Neuron (in vitro differentiated cells): ENCODE measurements at regions not wholly inside any gene's neighbourhood (a gene's known extent, or its start where the extent isn't known, plus 50 kb on each side); places are given as distances from the start of the nearest gene placed in this dataset.
"Not testable (repeated sequence)": the region's sequence is repeated elsewhere in the genome, so short reads cannot be mapped to it uniquely, and the experiment has no call there.

Experiments
- H2AFZ ChIP-seq: one replicate; pipeline ENCODE4 v1.6.1; 2013; ENCODE audit warnings: low read depth, mild to moderate bottlenecking, inconsistent platforms, low read length, moderate library complexity
- H3K27me3 ChIP-seq: one replicate; pipeline ENCODE4 v1.6.1; 2013; ENCODE audit warnings: low read length; ENCODE audit not compliant: insufficient read depth
- H3K36me3 ChIP-seq: one replicate; pipeline ENCODE4 v1.6.1; 2013; ENCODE audit warnings: low read length; ENCODE audit not compliant: insufficient read depth
- H3K4me1 ChIP-seq: one replicate; pipeline ENCODE4 v1.6.1; 2013; ENCODE audit warnings: low read length; ENCODE audit not compliant: insufficient read depth
- H3K4me3 ChIP-seq: 2 replicates; pipeline ENCODE4 v1.5.1; 2013; ENCODE audit warnings: mild to moderate bottlenecking, low read length, moderate library complexity
- H3K9me3 ChIP-seq: one replicate; pipeline ENCODE4 v1.6.1; 2013; ENCODE audit warnings: low read length

DNA sequence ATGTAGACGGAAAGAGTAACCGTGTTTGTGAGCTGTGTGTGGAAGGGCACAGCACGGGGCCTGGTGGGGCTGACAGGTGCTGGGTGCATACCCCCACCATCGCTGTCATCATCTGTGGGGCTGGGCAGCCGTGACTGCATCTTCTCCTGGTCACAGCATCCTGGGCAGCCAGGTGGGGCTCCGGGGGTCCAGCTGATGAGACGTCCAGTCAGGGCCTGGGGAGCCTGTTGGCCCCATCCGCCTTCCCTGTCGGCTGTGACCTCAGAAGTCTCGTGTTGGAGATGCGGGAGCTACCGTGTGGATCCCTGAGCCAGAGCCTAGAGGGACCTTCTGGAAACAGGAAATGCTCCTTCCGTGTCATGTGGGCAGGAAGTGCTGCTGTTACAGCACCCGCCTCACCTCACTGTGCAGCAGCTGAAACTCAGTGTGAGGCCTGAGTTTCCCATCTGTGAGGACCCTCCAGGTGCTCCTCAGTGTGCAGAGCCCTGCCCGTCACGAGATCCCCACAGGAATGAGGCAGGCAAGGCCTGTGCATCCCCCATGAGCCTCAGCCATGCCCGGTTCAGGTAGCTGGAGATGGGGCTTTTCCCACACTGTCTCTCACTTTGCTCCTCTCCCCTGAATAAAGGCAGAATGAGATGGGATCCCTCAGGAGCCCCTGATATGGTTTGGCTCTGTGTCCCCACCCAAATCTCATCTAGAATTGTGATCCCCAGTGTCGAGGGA, 108.7 kb downstream of the ERMARD start:
- Histone ChIP-seq H3K9me3 (peaks cover 6% of the 10 kb centered on the region), H3K4me1 (no peaks in the 10 kb centered on the region), H2AFZ (no peak overlapping the region), H3K27me3 (no peaks in the 10 kb centered on the region), H3K4me3 (no peak overlapping the region), H3K36me3 (no peaks in the 10 kb centered on the region)

DNA sequence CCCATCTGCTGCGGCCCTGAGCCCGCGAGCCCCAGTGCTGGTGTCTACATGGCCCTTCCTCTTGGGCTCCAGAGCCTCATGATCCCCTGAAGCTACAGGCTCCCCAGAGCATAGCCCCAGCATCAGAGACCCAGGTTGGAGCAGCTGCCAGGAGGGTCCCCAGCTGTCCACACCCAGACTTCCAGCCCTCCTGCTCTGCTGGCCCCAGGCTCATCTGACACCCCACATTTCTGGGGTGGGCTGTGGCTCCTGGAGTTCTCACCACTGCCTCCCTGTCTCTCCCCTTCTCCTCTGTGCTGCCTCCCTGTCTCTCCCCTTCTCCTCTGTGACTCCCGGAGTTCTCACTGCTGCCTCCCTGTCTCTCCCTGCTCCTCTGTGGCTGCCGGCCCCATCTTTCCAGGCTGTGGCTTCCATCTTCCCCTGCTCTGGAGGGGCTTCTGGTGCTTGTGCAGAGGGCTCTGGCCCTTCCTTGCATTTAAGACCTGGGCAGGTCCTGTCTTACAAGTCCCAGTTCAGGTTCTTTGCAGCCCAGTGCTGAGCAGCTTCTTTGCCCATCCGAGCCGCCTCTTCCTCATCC, 108.1 kb downstream of the ERMARD start:
- Histone ChIP-seq H2AFZ (no peak overlapping the region), H3K9me3 (peaks cover 6% of the 10 kb centered on the region), H3K4me3 (no peak overlapping the region), H3K27me3 (no peaks in the 10 kb centered on the region), H3K4me1 (no peaks in the 10 kb centered on the region), H3K36me3 (no peaks in the 10 kb centered on the region)

GRCh38 chr6:169858935-169859351, 107.5 kb downstream of the ERMARD start:
- Histone ChIP-seq H3K4me1 (no peaks in the 10 kb centered on the region), H3K4me3 (no peak overlapping the region), H3K9me3 (peaks cover 6% of the 10 kb centered on the region), H3K36me3 (no peaks in the 10 kb centered on the region), H3K27me3 (no peaks in the 10 kb centered on the region), H2AFZ (no peak overlapping the region)

GRCh38 chr6:169858293-169858934, 107.0 kb downstream of the ERMARD start:
- Histone ChIP-seq H3K27me3 (no peaks in the 10 kb centered on the region), H3K9me3 (peaks cover 6% of the 10 kb centered on the region), H3K4me3 (no peak overlapping the region), H3K36me3 (no peaks in the 10 kb centered on the region), H3K4me1 (no peaks in the 10 kb centered on the region), H2AFZ (no peak overlapping the region)

GRCh38 chr6:169857343-169858292, 106.2 kb downstream of the ERMARD start:
- no peak overlapping the region for H3K4me3 ChIP-seq
- no peaks in the 10 kb centered on the region for H3K4me1 ChIP-seq
- H3K9me3 ChIP-seq = peaks cover 6% of the 10 kb centered on the region

GRCh38 chr6:169856442-169857342, 105.3 kb downstream of the ERMARD start:
- not testable (repeated sequence) for H3K27me3 ChIP-seq, H3K4me1 ChIP-seq, H2AFZ ChIP-seq, H3K36me3 ChIP-seq, H3K9me3 ChIP-seq, H3K4me3 ChIP-seq

More at GRCh38 chr6:169857343-169858292, 106.2 kb downstream of the ERMARD start:
- Histone ChIP-seq H3K27me3 (no peaks in the 10 kb centered on the region), H3K36me3 (no peaks in the 10 kb centered on the region), H2AFZ (no peak overlapping the region)

- Histone ChIP-seq H3K4me3 (no peak overlapping the region), H3K27me3 (peaks cover 3% of the 10 kb centered on the region), H3K9me3 (peaks cover 6% of the 10 kb centered on the region), H3K4me1 (no peaks in the 10 kb centered on the region), H3K36me3 (no peaks in the 10 kb centered on the region), H2AFZ (no peak overlapping the region)
Measured at GRCh38 chr6:169854813-169855212, 103.4 kb downstream of the ERMARD start.

- H3K4me3 ChIP-seq = no peak overlapping the region
Measured at GRCh38 chr6:169854083-169854725, 102.8 kb downstream of the ERMARD start.

GRCh38 chr6:169853196-169854082, 102.0 kb downstream of the ERMARD start:
- peaks cover 3% of the 10 kb centered on the region for H3K27me3 ChIP-seq
- H3K4me1 ChIP-seq = no peaks in the 10 kb centered on the region
- H2AFZ ChIP-seq = no peak overlapping the region
- H3K4me3 ChIP-seq = no peak overlapping the region
- H3K9me3 ChIP-seq = peaks cover 6% of the 10 kb centered on the region
- no peaks in the 10 kb centered on the region for H3K36me3 ChIP-seq

More at GRCh38 chr6:169854083-169854725, 102.8 kb downstream of the ERMARD start:
- Histone ChIP-seq H2AFZ (no peak overlapping the region), H3K27me3 (peaks cover 3% of the 10 kb centered on the region), H3K36me3 (no peaks in the 10 kb centered on the region), H3K9me3 (peaks cover 6% of the 10 kb centered on the region), H3K4me1 (no peaks in the 10 kb centered on the region)

- H2AFZ ChIP-seq = no peak overlapping the region
- H3K36me3 ChIP-seq = no peaks in the 10 kb centered on the region
- no peak overlapping the region for H3K4me3 ChIP-seq
- no peaks in the 10 kb centered on the region for H3K4me1 ChIP-seq
- no peaks in the 10 kb centered on the region for H3K9me3 ChIP-seq
- peaks cover 3% of the 10 kb centered on the region for H3K27me3 ChIP-seq
Measured at GRCh38 chr6:169852504-169853195, 101.2 kb downstream of the ERMARD start.
